ENCODE measurements at regions not wholly inside any gene's neighbourhood (a gene's known extent, or its start where the extent isn't known, plus 50 kb on each side); places are given as distances from the start of the nearest gene placed in this dataset.

GRCh38 chr1:73065339-73066041, 783.2 kb upstream of the NEGR1 start:
- H3K4me3 Mint-ChIP-seq = peak overlapping the region in 2 of 3 experiments; percentile 50 to 58
- H3K27ac Mint-ChIP-seq = peak overlapping the region; percentile 73 to 87 (median 82)

GRCh38 chr1:73056826-73057225, 774.5 kb upstream of the NEGR1 start:
- H3K27me3 Mint-ChIP-seq (ENCODE audit: low read depth) = no peaks in the 10 kb centered on the region
- TF ChIP-seq CTCF (IDR thresholded peaks at IDR 0.05; ENCODE audit: unreplicated experiment in 3 of 3) = no peak
- H3K27ac Mint-ChIP-seq = no peak overlapping the region
- H3K4me1 Mint-ChIP-seq = no peaks in the 10 kb centered on the region
- peaks cover 12% of the 10 kb centered on the region for H3K9me3 Mint-ChIP-seq
- H3K36me3 Mint-ChIP-seq (ENCODE audit: low read depth) = no peaks in the 10 kb centered on the region
- no peak overlapping the region for H3K4me3 Mint-ChIP-seq

More at GRCh38 chr1:73065339-73066041, 783.2 kb upstream of the NEGR1 start:
- TF ChIP-seq CTCF (IDR thresholded peaks at IDR 0.05; ENCODE audit: unreplicated experiment in 3 of 3) = no peak
- Mint-ChIP-seq H3K4me1 (peaks cover 13% of the 10 kb centered on the region), H3K27me3 (ENCODE audit: low read depth) (no peaks in the 10 kb centered on the region), H3K9me3 (peaks cover 9% of the 10 kb centered on the region), H3K36me3 (ENCODE audit: low read depth) (no peaks in the 10 kb centered on the region)

DNA sequence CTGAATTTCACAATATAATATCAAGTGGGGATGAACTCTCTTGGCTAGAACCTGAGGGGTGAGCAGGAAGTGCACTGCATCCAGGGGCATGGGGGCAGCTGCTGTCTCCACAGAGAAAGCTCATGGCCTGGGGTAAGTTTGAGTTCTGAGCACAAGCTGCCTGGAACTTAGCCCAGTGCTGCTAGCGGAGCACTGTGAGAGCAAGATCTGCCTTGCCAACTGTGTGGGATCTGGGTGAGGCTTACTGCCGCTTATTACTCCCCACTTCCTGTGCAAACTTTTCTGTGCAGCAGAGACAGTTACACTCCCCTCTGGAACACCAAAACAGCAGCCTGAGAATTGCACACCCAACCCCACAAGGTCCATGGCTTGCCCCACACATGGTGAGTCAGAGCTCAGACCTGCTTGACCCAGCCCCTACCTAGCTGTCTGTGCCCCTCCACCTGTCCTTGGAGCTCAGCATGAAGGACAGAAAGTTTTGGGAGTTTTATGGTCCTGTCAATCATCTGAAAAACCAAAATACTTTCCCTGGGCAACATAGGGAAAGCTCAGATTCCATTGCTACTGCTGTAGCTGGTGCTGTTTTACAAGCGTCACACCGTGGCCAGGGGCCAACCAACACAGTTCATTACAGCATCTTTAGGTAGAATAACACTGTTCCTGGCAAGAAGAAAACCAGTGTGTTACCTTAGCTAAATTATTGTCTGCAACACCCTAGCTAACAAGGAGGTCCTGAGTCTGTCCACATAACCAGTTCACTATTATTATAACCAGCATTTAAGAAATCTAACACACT, 762.1 kb upstream of the NEGR1 start:
- Mint-ChIP-seq H3K4me3 (no peak overlapping the region), H3K36me3 (ENCODE audit: low read depth) (no peaks in the 10 kb centered on the region), H3K4me1 (peaks cover 19% of the 10 kb centered on the region), H3K9me3 (no peaks in the 10 kb centered on the region), H3K27ac (peak overlapping the region; percentile 47 to 90 (median 70)), H3K27me3 (ENCODE audit: low read depth) (no peaks in the 10 kb centered on the region)
- no peak for TF ChIP-seq CTCF (IDR thresholded peaks at IDR 0.05; ENCODE audit: unreplicated experiment in 3 of 3)

DNA sequence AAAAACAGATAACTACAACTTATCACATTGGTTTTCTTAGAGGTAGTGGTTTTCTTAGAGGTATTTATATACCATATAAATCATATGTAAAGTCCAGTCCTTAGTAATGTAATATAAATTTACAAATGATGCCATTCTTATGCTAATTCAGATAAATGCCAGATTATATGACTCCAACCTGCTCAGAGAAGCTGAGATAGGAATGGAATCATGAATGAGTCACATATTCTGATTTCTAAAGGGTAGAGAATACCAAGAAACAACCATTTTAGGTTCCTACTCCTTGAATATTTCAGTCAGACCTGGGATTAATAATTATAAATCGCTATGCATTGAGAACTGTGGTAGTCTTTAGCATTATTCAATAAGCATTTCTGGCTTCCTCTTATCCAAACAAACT, 760.1 kb upstream of the NEGR1 start:
- no peaks in the 10 kb centered on the region for H3K36me3 Mint-ChIP-seq (ENCODE audit: low read depth)
- no peaks in the 10 kb centered on the region for H3K27me3 Mint-ChIP-seq (ENCODE audit: low read depth)
- TF ChIP-seq CTCF (IDR thresholded peaks at IDR 0.05; ENCODE audit: unreplicated experiment in 3 of 3) = no peak
- no peaks in the 10 kb centered on the region for H3K9me3 Mint-ChIP-seq
- H3K4me3 Mint-ChIP-seq = no peak overlapping the region
- H3K4me1 Mint-ChIP-seq = peaks cover 19% of the 10 kb centered on the region
- no peak overlapping the region for H3K27ac Mint-ChIP-seq

DNA sequence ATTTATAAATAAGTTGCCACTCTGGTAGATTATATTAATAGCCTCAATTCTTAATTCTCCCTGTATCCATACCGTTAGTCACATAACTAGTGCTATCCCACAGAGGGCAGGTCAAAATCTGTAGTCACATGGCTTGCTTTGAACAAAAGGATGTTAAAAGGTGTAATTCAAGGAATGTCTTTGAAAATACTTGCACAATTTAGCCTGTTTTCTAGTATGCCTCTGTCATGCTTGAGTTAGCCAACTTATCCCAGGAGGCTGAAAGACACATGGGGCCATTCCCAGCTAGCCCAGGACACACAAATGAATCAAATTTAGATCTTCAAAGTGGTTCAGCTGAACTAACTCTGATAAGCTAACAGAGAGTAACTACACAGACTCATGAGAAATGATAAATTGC, 758.5 kb upstream of the NEGR1 start:
- Mint-ChIP-seq H3K27me3 (ENCODE audit: low read depth) (no peaks in the 10 kb centered on the region), H3K27ac (no peak overlapping the region), H3K9me3 (no peaks in the 10 kb centered on the region), H3K36me3 (ENCODE audit: low read depth) (no peaks in the 10 kb centered on the region), H3K4me1 (peaks cover 19% of the 10 kb centered on the region), H3K4me3 (no peak overlapping the region)
- TF ChIP-seq CTCF (IDR thresholded peaks at IDR 0.05; ENCODE audit: unreplicated experiment in 3 of 3) = no peak

All from nephron (organoid).